GM12878 (cell line): ENCODE measurements at regions not wholly inside any gene's neighbourhood (a gene's known extent, or its start where the extent isn't known, plus 50 kb on each side); places are given as distances from the start of the nearest gene placed in this dataset.

Source experiments
- ATAC-seq: fragments of 200-7000 bp; cut with Tn5 transposase; 3 replicates; pipeline ENCODE4 v1.9.1; 2020; ENCODE audit warnings: mild to moderate bottlenecking, moderate library complexity
- BruUV-seq: library from RNA; stranded (reverse); fragments of 400-500 nt; replicated peaks from 2 replicates; lab custom pipeline; 2021; lab: Mats Ljungman, UMichigan
- CTCF ChIA-PET: fragments of 300-600 bp; sonication (Branson Sonifier 250); formaldehyde crosslinking; extraction: SDS; loops from one replicate; lab custom pipeline; 2021; ENCODE audit warnings: inconsistent platforms; lab: Yijun Ruan, JAX
- POLR2A ChIA-PET: fragments of 350-600 bp; formaldehyde crosslinking; extraction: SDS; loops from one replicate; lab custom pipeline; 2021; ENCODE audit warnings: inconsistent platforms; lab: Charles Lee
- RAD21 ChIA-PET: fragments of 300-600 bp; sonication (Branson Sonifier 250); formaldehyde crosslinking; loops from one replicate; lab custom pipeline; 2023; ENCODE audit warnings: antibody characterized with exemption; ENCODE audit not compliant: unreplicated experiment; lab: Charles Lee
- SMC1A ChIA-PET: fragments of 300-600 bp; sonication (Branson Sonifier 250); formaldehyde crosslinking; loops from one replicate; lab custom pipeline; 2023; ENCODE audit not compliant: unreplicated experiment, uncharacterized antibody; lab: Charles Lee
- DNase-seq: peaks from one replicate; pipeline ENCODE4 v3.0.0-alpha.2; 2011; ENCODE audit warnings: low read depth, low spot score
- FAIRE-seq: peaks from 3 replicates; lab custom pipeline; 2011; peaks lifted over from hg19 to GRCh38; lab: Jason Lieb, UNC
- H2AFZ ChIP-seq: 2 replicates; pipeline ENCODE4 v1.6.0; 2011; ENCODE audit warnings: low read depth, low read length, control low read depth; ENCODE audit not compliant: control insufficient read depth
- H3K27ac ChIP-seq: 2 replicates; pipeline ENCODE4 v1.5.1; 2011; ENCODE audit warnings: control low read depth; ENCODE audit not compliant: control insufficient read depth, insufficient read depth
- H3K27me3 ChIP-seq, 2 experiments: replicated peaks in 1 of 2; 2 replicates each; pipeline versions ENCODE4 v1.6.0 to v1.6.1; 2011; ENCODE audit warnings: low read length in 1 of 2; ENCODE audit not compliant: control insufficient read depth in 2 of 2, insufficient read depth in 2 of 2
- H3K36me3 ChIP-seq, 2 experiments: 2 replicates each; pipeline ENCODE4 v1.5.1; 2011; ENCODE audit warnings: low read length in 1 of 2; ENCODE audit not compliant: control insufficient read depth in 2 of 2, insufficient read depth in 2 of 2
- H3K4me1 ChIP-seq: 2 replicates; pipeline ENCODE4 v1.6.1; 2011; ENCODE audit warnings: mild to moderate bottlenecking, low read length, moderate library complexity, mixed read lengths; ENCODE audit not compliant: control insufficient read depth, insufficient read depth
- H3K4me2 ChIP-seq: 2 replicates; pipeline ENCODE4 v1.6.0; 2011; ENCODE audit warnings: control low read depth; ENCODE audit not compliant: control insufficient read depth, insufficient read depth
- H3K4me3 ChIP-seq: fragments of 200-600 bp; sonication (generic); 2 replicates; pipeline ENCODE4 v1.5.1; 2016
- H3K79me2 ChIP-seq: 2 replicates; pipeline ENCODE4 v1.6.0; 2011; ENCODE audit warnings: low read length; ENCODE audit not compliant: control insufficient read depth, insufficient read depth
- H3K9ac ChIP-seq: 2 replicates; pipeline ENCODE4 v1.8.0; 2011; ENCODE audit warnings: low read length, control low read depth, mixed read lengths; ENCODE audit not compliant: control insufficient read depth, insufficient read depth
- H3K9me3 ChIP-seq: replicated peaks from 3 replicates; pipeline ENCODE4 v1.5.1; 2011; ENCODE audit warnings: mild to moderate bottlenecking, low read length; ENCODE audit not compliant: control insufficient read depth, insufficient read depth
- H4K20me1 ChIP-seq: 2 replicates; pipeline ENCODE4 v1.6.0; 2011; ENCODE audit not compliant: control insufficient read depth, insufficient read depth
- BACH1 ChIP-seq: fragments of 450-650 bp; IDR thresholded peaks from 2 replicates; pipeline ENCODE4 v1.6.1; 2017; ENCODE audit warnings: mild to moderate bottlenecking, borderline replicate concordance
- BCL11A ChIP-seq: IDR thresholded peaks from 2 replicates; pipeline ENCODE4 v1.6.1; 2011; ENCODE audit warnings: low read depth, low read length
- ETV6 ChIP-seq, 2 experiments: fragments of 450-650 bp in 1 of 2; IDR thresholded peaks in 1 of 2; conservative IDR thresholded peaks in 1 of 2; 2 replicates each; pipeline ENCODE4 v1.6.1; 2014; ENCODE audit warnings: antibody characterized with exemption in 1 of 2, borderline replicate concordance in 1 of 2, low read depth in 1 of 2, mild to moderate bottlenecking in 1 of 2, moderate library complexity in 1 of 2
- KLF5 ChIP-seq: fragments of 450-650 bp; IDR thresholded peaks from 2 replicates; pipeline ENCODE4 v1.6.1; 2014; ENCODE audit warnings: mild to moderate bottlenecking; ENCODE audit not compliant: partially characterized antibody
- MLLT1 ChIP-seq: fragments of 450-650 bp; IDR thresholded peaks from 2 replicates; pipeline ENCODE4 v1.6.1; 2016; ENCODE audit warnings: mild to moderate bottlenecking
- MTA2 ChIP-seq: fragments of 450-650 bp; IDR thresholded peaks from 2 replicates; pipeline ENCODE4 v1.6.1; 2016; ENCODE audit warnings: low read depth, mild to moderate bottlenecking, moderate library complexity
- SIN3A ChIP-seq: IDR thresholded peaks from 2 replicates; pipeline ENCODE4 v1.6.1; 2012; ENCODE audit warnings: low read depth, low read length, improper control_type of control experiment
- WGBS: methylation state at CpG from one replicate; pipeline ENCODE4 v1.1.6; 2016; ENCODE audit warnings: low lambda C conversion rate; ENCODE audit not compliant: insufficient replicate concordance, insufficient coverage; ENCODE audit errors: missing lambda C conversion rate; 5-methylcytosine and 5-hydroxymethylcytosine counted together
- in situ Hi-C: fragments of 300-500 bp; cut with MboI; formaldehyde crosslinking; loops from 9 replicates; pipeline ENCODE4 v1.14.3; 2018; ENCODE audit warnings: mixed read lengths
- intact Hi-C: fragments of 100-400 bp; cut with micrococcal nuclease; formaldehyde crosslinking; loops from one replicate; pipeline ENCODE4 v1.14.2; 2022; ENCODE audit not compliant: unreplicated experiment

GRCh38 chr11:25755918-25756584 lies 575.9 kb upstream of the ANO3 start:
- no peaks in the 10 kb centered on the region for H3K9me3 ChIP-seq
- no TSS peak for BruUV-seq
- in situ Hi-C loops = no loop called here
- H3K36me3 ChIP-seq = no peaks in the 10 kb centered on the region
- TF ChIP-seq MTA2 (no peak), BACH1 (no peak), MLLT1 (no peak), BCL11A (no peak), ETV6 (conservative IDR thresholded peaks at IDR 0.05 in 1 of 2, IDR thresholded peaks at IDR 0.05 in 1 of 2; ENCODE audit: borderline replicate concordance in 1 of 2, low read depth in 1 of 2) (no peak), KLF5 (no peak), SIN3A (no peak)
- 50% methylated on average over 21 of the region's 23 CpGs for WGBS
- DNase-seq (no peak), ATAC-seq (no peak), FAIRE-seq (no peak)
- no peaks in the 10 kb centered on the region for H3K79me2 ChIP-seq
- H3K4me1 ChIP-seq = no peaks in the 10 kb centered on the region
- no peaks in the 10 kb centered on the region for H3K27me3 ChIP-seq
- ChIA-PET CTCF (no interaction called here), POLR2A (no interaction called here), SMC1A (no interaction called here), RAD21 (no interaction called here)
- no peak overlapping the region for H3K4me2 ChIP-seq
- H3K27ac ChIP-seq = no peak overlapping the region
- no peak overlapping the region for H3K9ac ChIP-seq
- no peak overlapping the region for H2AFZ ChIP-seq
- intact Hi-C loops = no loop called here
- H4K20me1 ChIP-seq = no peaks in the 10 kb centered on the region
- H3K4me3 ChIP-seq = no peak overlapping the region
